Right atrium auricular region (tissue), 2 donors: ENCODE measurements at regions not wholly inside any gene's neighbourhood (a gene's known extent, or its start where the extent isn't known, plus 50 kb on each side); places are given as distances from the start of the nearest gene placed in this dataset.

ENCODE experiments used
- DNase-seq: peaks from one replicate; pipeline ENCODE4 v3.0.0-alpha.2; 2019; ENCODE audit warnings: low spot score
- H3K27ac ChIP-seq, 2 donors: fragments of 200-600 bp; sonication (generic); 1 replicate in 1 of 2; 2 replicates in 1 of 2; pipeline ENCODE4 v1.5.1; 2016 to 2019
- H3K27me3 ChIP-seq, 2 donors: fragments of 200-600 bp; sonication (generic); one replicate each; pipeline versions ENCODE4 v1.5.1 to v1.6.0; 2017 to 2019
- H3K36me3 ChIP-seq: fragments of 200-600 bp; sonication (generic); one replicate; pipeline ENCODE4 v1.5.1; 2016
- H3K4me1 ChIP-seq, 2 donors: fragments of 200-600 bp; sonication (generic); one replicate each; pipeline versions ENCODE4 v1.5.1 to v1.6.0; 2017 to 2019
- H3K4me3 ChIP-seq, 2 donors: fragments of 200-600 bp; sonication (generic); 1 replicate in 1 of 2; 2 replicates in 1 of 2; pipeline ENCODE4 v1.5.1; 2017 to 2019; ENCODE audit warnings: mild to moderate bottlenecking in 1 of 2, moderate library complexity in 1 of 2
- H3K9me3 ChIP-seq, 2 donors: fragments of 200-600 bp; sonication (generic); one replicate each; pipeline ENCODE4 v1.5.1; 2019
- TF ChIP-seq, protein P1 (sequence below), 2 donors: fragments of 200-600 bp; sonication (generic); IDR thresholded peaks; one replicate each; pipeline ENCODE4 v1.5.1; 2019; ENCODE audit warnings: antibody characterized with exemption in 2 of 2

DNA sequence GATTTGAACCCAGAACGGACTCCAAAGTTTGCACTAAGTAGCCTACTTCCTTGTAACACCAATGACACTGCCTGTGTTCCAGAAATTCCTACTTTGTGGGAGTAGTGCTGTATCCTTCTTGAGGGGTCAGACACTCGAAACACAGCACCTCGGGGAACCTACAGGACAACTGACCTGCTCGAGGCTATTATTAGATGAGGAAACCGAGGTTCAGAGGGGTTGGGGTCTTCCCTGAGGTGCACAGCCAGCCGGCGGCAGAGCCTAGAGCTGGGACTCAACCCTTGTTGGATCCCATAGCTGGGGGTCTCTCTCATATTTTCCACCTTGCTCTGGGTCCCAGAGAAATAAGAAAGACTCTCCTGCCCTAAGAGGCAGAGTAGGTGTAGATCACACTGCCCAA is 89.8 kb upstream of the PTPN1 start:
- Histone ChIP-seq H3K9me3 (peaks cover 0 to 5% of the 10 kb centered on the region in 2 donors), H3K27me3 (no peaks in the 10 kb centered on the region), H3K4me1 (peaks cover 0 to 27% of the 10 kb centered on the region in 2 donors), H3K36me3 (no peaks in the 10 kb centered on the region), H3K27ac (no peak overlapping the region), H3K4me3 (no peak overlapping the region)
- TF ChIP-seq, protein P1, sequence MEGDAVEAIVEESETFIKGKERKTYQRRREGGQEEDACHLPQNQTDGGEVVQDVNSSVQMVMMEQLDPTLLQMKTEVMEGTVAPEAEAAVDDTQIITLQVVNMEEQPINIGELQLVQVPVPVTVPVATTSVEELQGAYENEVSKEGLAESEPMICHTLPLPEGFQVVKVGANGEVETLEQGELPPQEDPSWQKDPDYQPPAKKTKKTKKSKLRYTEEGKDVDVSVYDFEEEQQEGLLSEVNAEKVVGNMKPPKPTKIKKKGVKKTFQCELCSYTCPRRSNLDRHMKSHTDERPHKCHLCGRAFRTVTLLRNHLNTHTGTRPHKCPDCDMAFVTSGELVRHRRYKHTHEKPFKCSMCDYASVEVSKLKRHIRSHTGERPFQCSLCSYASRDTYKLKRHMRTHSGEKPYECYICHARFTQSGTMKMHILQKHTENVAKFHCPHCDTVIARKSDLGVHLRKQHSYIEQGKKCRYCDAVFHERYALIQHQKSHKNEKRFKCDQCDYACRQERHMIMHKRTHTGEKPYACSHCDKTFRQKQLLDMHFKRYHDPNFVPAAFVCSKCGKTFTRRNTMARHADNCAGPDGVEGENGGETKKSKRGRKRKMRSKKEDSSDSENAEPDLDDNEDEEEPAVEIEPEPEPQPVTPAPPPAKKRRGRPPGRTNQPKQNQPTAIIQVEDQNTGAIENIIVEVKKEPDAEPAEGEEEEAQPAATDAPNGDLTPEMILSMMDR (IDR thresholded peaks at IDR 0.05), result no peak
- DNase-seq, result no peak

DNA sequence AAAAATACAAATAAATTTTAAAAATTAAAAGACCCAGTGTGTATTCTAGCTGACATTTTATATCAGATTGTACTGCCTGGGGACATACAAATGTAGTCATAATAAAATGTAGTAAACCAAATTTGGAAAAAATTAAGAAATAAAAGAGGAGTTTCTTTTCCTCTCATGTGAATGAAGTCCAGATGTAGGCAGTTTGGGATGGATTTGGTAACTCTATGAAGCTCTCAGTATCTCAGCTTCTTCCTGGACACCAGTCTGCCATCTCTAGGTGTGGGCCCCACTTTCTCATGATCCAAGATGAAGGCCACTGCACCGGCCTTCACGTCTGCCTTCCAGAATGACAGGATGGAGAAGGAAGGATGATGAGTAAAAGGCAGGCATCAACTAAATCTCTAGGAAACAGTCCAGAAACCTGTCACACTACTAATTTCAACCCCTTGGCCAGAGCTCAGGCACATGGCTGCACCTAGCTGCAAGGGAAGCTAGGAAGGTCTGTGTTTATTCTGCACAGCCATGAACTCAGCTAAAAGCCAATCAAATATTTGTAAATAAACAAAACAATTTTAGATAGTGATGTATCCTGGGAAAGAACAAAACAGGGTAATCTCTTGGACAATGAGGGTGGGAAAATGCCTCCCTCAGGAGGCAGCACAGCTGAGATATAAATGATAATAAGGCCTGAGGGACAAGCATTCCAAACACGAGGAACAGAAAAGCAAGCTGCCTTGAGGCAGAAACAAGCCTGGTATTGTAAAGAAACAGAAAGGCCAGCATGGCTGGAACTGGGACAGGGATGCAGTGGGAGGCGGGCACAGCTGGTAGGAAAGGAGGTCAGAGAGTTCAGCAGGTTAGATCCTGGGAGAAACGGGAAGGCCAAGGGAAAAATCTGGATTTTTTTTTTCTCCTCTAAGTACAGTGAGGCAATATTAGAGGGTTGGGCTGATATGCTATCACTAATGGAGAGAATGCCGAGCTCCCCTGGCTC is 88.5 kb upstream of the PTPN1 start:
- Histone ChIP-seq H3K4me3 (no peak overlapping the region), H3K4me1 (peaks cover 0 to 17% of the 10 kb centered on the region in 2 donors), H3K9me3 (peaks cover 0 to 5% of the 10 kb centered on the region in 2 donors), H3K27ac (peak overlapping the region; percentile 57 to 64), H3K27me3 (no peaks in the 10 kb centered on the region), H3K36me3 (no peaks in the 10 kb centered on the region)
- no peak for DNase-seq
- TF ChIP-seq, protein P1 (IDR thresholded peaks at IDR 0.05), result no peak

DNA sequence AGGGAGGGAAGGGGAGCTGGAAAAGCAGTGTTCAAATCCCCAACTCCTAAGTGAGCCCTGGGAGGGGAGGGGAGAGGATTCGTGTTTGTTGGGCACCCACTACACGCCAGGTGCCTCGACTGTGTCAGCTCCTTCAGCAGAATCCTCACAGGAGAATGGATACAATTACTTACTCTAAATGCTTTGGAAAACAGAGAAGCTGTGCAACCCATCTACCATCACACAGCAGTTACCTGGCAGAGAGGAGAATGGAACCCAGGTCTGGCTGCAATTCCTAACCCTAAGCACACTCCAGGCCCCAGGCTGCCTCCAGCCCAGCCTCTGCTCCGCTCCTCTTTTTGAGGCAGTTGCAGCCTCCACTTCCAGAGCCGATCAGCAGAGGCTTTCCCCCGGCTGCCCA is 86.4 kb upstream of the PTPN1 start:
- no peaks in the 10 kb centered on the region for H3K27me3 ChIP-seq
- H3K9me3 ChIP-seq, result peaks cover 0 to 5% of the 10 kb centered on the region in 2 donors
- H3K27ac ChIP-seq, result peak overlapping the region; percentile 57 to 64
- no peaks in the 10 kb centered on the region for H3K36me3 ChIP-seq
- peaks cover 0 to 26% of the 10 kb centered on the region in 2 donors for H3K4me1 ChIP-seq
- TF ChIP-seq, protein P1 (IDR thresholded peaks at IDR 0.05), result no peak
- DNase-seq, result no peak
- no peak overlapping the region for H3K4me3 ChIP-seq

DNA sequence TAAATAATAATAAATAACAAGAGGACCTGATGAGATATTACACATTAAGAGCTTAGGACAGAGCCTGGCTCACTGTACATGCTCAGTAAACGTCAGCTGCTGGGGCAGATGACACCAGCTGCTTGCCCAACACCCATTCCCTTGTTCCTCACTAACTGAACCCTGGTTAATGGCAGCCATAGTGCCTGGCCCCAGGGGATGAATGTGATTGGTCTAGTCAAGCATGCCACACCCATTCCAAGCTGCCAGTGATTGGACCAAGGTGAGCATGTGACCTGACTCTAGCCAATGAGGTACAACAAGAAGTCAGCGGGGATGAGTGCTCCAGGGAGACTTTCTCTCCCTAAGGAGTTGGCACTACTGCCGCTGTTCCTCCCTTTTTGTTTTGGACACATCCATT is 85.1 kb upstream of the PTPN1 start:
- H3K27me3 ChIP-seq, result no peaks in the 10 kb centered on the region
- no peaks in the 10 kb centered on the region for H3K36me3 ChIP-seq
- TF ChIP-seq, protein P1 (IDR thresholded peaks at IDR 0.05), result no peak
- no peak overlapping the region for H3K4me3 ChIP-seq
- peaks cover 0 to 26% of the 10 kb centered on the region in 2 donors for H3K4me1 ChIP-seq
- H3K27ac ChIP-seq, result no peak overlapping the region
- H3K9me3 ChIP-seq, result peaks cover 0 to 5% of the 10 kb centered on the region in 2 donors
- no peak for DNase-seq

DNA sequence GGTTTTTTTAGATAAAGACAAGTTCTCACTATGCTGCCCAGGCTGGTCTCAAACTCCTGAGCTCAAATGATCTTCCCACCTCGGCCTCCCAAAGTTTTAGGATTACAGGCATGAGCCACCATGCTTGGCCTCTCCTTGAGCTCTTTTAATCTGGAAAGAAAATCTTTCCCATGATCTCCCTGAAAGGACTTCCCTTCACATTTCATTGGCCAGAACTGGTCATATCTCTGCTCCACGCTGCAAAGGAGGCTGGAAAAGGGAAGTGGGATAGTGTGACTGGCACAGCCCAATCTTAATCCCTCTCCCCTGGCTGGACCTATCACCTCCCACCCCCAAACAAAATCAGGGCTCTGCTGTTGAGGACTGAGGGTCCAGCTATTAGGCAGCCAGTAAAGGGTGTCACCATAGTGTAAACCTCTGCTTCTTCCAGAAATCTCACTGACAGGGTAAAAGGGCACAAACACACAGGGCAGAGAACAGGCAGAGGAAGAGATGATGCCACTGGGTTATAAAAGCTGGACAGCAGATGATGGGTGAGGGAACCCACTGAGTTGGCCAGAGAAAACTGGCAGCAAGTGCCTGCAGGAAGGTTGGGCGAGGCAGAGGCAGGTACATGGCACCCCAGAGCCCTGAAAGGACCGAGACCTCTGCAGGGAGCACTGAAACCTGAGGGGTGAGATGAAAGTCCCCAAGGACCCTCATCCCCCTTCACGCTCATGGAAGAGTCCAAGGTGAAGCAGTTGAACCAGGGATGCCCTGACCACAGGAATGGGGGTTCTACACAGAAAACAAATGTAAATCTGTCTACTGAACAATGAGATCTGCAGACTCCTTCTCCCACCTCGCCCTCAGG is 83.1 kb upstream of the PTPN1 start:
- TF ChIP-seq, protein P1 (IDR thresholded peaks at IDR 0.05), result no peak
- H3K9me3 ChIP-seq, result no peaks in the 10 kb centered on the region
- peaks cover 0 to 26% of the 10 kb centered on the region in 2 donors for H3K4me1 ChIP-seq
- peak overlapping the region; percentile 11 to 29 for H3K27ac ChIP-seq
- no peaks in the 10 kb centered on the region for H3K27me3 ChIP-seq
- H3K36me3 ChIP-seq, result no peaks in the 10 kb centered on the region
- DNase-seq, result no peak
- no peak overlapping the region for H3K4me3 ChIP-seq
